OCI-LY1 (cell line): ENCODE measurements at regions not wholly inside any gene's neighbourhood (a gene's known extent, or its start where the extent isn't known, plus 50 kb on each side); places are given as distances from the start of the nearest gene placed in this dataset.

Experiments used
- CTCF ChIP-seq: fragments of 200-600 bp; sonication (generic), shearing (Covaris generic); IDR thresholded peaks from 2 replicates; pipeline ENCODE4 v1.5.1; 2017; ENCODE audit warnings: mild to moderate bottlenecking, antibody characterized with exemption, low read length, moderate library complexity, mixed read lengths
- EZH2 ChIP-seq: fragments of 200-600 bp; sonication (generic), shearing (Covaris generic); IDR thresholded peaks from 2 replicates; pipeline ENCODE4 v1.8.0; 2017; ENCODE audit warnings: borderline replicate concordance, mixed run types, mild to moderate bottlenecking, antibody characterized with exemption, low read length, moderate library complexity, mixed read lengths

GRCh38 chr22:48513446-48513845 is 1314.2 kb downstream of the BRD1 start:
- TF ChIP-seq CTCF (no peak), EZH2 (no peak)
